ENCODE measurements at regions not wholly inside any gene's neighbourhood (a gene's known extent, or its start where the extent isn't known, plus 50 kb on each side); places are given as distances from the start of the nearest gene placed in this dataset.

DNA sequence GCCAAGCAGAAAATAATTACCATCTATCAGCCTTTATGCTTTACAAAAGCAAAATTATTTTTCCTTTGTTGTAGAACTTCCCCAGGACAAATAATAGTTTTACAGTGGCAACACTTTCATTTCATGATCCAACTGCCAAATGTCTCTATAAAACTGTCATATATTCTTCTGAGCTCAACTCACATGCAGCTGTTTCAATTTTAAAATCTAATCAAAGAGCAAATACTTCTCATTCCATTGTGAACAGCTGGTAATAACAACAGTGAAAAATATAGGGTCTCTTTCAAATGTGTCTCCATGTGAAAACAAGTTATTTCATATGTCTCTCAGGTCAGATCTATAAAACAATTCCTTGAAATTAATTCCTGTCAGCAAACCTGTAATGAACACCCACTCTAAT is 270.6 kb upstream of the SLC7A11 start:
- Mint-ChIP-seq H3K9me3 (no peaks in the 10 kb centered on the region), H3K4me3 (no peak overlapping the region), H3K27ac (no peak overlapping the region), H3K36me3 (no peaks in the 10 kb centered on the region), H3K4me1 (no peaks in the 10 kb centered on the region), H3K27me3 (no peaks in the 10 kb centered on the region)
- ATAC-seq, result no peak

DNA sequence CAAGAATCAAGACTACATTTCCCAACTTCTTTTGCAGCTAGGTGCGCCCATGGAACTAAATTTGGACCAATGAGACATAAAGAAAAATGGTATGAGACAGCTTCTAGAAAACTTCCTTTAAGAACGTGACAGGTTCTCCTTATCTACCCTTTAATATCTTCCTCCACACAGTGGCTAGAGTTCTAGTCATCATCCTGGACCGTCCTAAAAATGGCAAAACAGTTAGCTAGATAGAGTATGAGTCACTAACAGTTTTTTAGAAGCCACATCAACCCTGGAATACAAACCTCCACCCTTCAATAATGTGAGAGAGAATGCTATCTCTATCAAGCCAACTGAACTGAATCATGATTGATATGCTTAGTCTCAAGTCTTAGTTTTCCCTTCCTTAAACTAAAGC is 267.9 kb upstream of the SLC7A11 start:
- Mint-ChIP-seq H3K9me3 (peaks cover 3% of the 10 kb centered on the region), H3K27ac (no peak overlapping the region), H3K4me3 (no peak overlapping the region), H3K36me3 (no peaks in the 10 kb centered on the region), H3K27me3 (no peaks in the 10 kb centered on the region), H3K4me1 (no peaks in the 10 kb centered on the region)
- no peak for ATAC-seq

- H3K4me3 Mint-ChIP-seq, result no peak overlapping the region
- no peaks in the 10 kb centered on the region for H3K27me3 Mint-ChIP-seq
- H3K27ac Mint-ChIP-seq, result no peak overlapping the region
- no peak for ATAC-seq
- no peaks in the 10 kb centered on the region for H3K36me3 Mint-ChIP-seq
- H3K4me1 Mint-ChIP-seq, result no peaks in the 10 kb centered on the region
- peaks cover 3% of the 10 kb centered on the region for H3K9me3 Mint-ChIP-seq
These were observed 267.2 kb upstream of the SLC7A11 start for GRCh38 chr4:138509346-138509745.

DNA sequence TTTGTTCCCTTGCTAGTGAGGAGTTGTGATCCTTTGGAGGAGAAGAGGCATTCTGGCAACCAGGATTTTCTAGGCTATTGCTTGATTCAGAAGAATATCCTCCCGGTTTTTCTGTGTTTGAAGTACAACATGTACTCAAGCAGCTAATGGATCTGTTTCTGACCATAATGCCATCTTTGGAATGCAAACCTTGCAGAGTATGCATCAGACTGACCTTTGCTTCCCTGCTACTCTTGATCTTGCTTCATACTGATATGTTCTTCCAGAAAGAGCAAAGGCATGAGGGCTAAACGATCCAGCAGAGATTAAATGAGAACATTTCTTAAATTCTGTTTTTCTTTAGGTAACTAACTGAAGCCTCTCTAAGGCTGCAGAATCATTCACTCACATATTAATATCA is 265.4 kb upstream of the SLC7A11 start:
- H3K36me3 Mint-ChIP-seq, result no peaks in the 10 kb centered on the region
- ATAC-seq, result no peak
- H3K9me3 Mint-ChIP-seq, result peaks cover 3% of the 10 kb centered on the region
- no peak overlapping the region for H3K27ac Mint-ChIP-seq
- H3K27me3 Mint-ChIP-seq, result no peaks in the 10 kb centered on the region
- no peak overlapping the region for H3K4me3 Mint-ChIP-seq
- H3K4me1 Mint-ChIP-seq, result no peaks in the 10 kb centered on the region

DNA sequence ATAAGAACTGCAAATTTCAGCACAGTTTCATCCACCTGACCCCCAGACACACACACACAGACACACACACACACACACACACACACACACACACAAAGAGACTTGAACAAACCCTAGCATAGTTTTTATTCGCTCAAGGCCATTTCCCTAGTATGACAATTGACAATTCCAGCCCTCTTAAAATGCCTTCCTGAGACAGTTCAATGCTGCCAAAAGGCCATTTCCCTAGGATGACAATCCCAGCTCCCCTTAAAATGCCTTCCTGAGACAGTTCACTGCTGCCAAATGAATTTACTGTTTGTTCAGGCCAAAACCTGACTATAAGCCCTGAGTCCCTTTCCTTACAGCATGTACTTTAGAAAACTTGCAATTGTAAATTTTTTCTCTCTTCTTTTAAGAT is 259.5 kb upstream of the SLC7A11 start:
- H3K9me3 Mint-ChIP-seq, result peaks cover 6% of the 10 kb centered on the region
- no peak for ATAC-seq
- no peak overlapping the region for H3K4me3 Mint-ChIP-seq
- H3K4me1 Mint-ChIP-seq, result no peaks in the 10 kb centered on the region
- H3K27ac Mint-ChIP-seq, result no peak overlapping the region
- H3K36me3 Mint-ChIP-seq, result no peaks in the 10 kb centered on the region
- no peaks in the 10 kb centered on the region for H3K27me3 Mint-ChIP-seq

- ATAC-seq, result no peak
- Mint-ChIP-seq H3K27me3 (no peaks in the 10 kb centered on the region), H3K36me3 (no peaks in the 10 kb centered on the region), H3K27ac (no peak overlapping the region), H3K9me3 (peaks cover 6% of the 10 kb centered on the region), H3K4me1 (no peaks in the 10 kb centered on the region), H3K4me3 (no peak overlapping the region)
These were observed 258.7 kb upstream of the SLC7A11 start for GRCh38 chr4:138500869-138501268.

DNA sequence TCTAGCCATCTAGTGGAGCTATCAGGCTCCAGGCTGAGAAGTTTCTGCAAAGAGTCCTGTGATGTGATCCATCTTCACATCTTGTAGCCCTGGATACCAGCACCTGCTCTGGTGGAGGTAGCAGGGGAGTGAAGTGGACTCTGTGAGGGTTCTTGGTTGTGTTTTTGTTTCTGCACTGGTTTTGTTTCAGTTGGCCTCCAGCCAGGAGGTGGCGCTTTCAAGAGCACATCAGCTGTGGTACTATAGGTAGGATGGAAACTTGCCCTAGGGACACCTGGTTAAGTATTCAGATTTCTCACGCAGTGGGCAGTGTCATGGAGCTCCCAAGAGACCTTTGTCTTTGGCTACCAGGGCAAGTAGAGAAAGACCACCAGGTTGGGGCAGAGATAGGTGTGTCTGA is 257.5 kb upstream of the SLC7A11 start:
- Mint-ChIP-seq H3K4me3 (no peak overlapping the region), H3K9me3 (peaks cover 6% of the 10 kb centered on the region), H3K36me3 (no peaks in the 10 kb centered on the region), H3K27ac (no peak overlapping the region), H3K27me3 (no peaks in the 10 kb centered on the region), H3K4me1 (no peaks in the 10 kb centered on the region)
- no peak for ATAC-seq

- Mint-ChIP-seq H3K27me3 (no peaks in the 10 kb centered on the region), H3K36me3 (no peaks in the 10 kb centered on the region), H3K27ac (no peak overlapping the region), H3K4me1 (no peaks in the 10 kb centered on the region), H3K4me3 (no peak overlapping the region), H3K9me3 (peaks cover 6% of the 10 kb centered on the region)
- no peak for ATAC-seq
These were observed 252.8 kb upstream of the SLC7A11 start for GRCh38 chr4:138494931-138495330.

GRCh38 chr4:138494116-138494515 is 252.0 kb upstream of the SLC7A11 start:
- ATAC-seq, result no peak
- no peaks in the 10 kb centered on the region for H3K27me3 Mint-ChIP-seq
- H3K4me3 Mint-ChIP-seq, result no peak overlapping the region
- no peaks in the 10 kb centered on the region for H3K36me3 Mint-ChIP-seq
- no peaks in the 10 kb centered on the region for H3K4me1 Mint-ChIP-seq
- H3K27ac Mint-ChIP-seq, result no peak overlapping the region
- peaks cover 5% of the 10 kb centered on the region for H3K9me3 Mint-ChIP-seq

DNA sequence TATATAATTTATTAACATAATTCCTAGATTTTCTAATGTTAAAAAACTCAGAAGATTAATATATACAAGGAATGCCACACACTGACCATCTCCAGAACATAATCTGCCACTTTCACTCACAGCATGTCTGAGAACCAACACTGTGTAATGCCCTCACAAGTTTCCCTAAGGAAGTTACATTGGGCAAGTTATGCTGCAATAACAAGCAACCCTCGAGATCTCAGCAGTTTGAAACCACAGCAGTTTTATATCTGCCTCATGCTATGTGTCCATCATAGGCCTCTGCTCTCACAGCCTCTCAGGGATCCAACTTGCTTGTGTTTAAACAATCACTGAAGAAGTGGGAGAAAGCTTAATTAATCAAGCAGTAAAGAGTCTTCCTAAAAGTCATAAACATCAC is 250.0 kb upstream of the SLC7A11 start:
- no peak overlapping the region for H3K27ac Mint-ChIP-seq
- no peaks in the 10 kb centered on the region for H3K9me3 Mint-ChIP-seq
- H3K27me3 Mint-ChIP-seq, result no peaks in the 10 kb centered on the region
- H3K36me3 Mint-ChIP-seq, result no peaks in the 10 kb centered on the region
- ATAC-seq, result no peak
- no peak overlapping the region for H3K4me3 Mint-ChIP-seq
- no peaks in the 10 kb centered on the region for H3K4me1 Mint-ChIP-seq

DNA sequence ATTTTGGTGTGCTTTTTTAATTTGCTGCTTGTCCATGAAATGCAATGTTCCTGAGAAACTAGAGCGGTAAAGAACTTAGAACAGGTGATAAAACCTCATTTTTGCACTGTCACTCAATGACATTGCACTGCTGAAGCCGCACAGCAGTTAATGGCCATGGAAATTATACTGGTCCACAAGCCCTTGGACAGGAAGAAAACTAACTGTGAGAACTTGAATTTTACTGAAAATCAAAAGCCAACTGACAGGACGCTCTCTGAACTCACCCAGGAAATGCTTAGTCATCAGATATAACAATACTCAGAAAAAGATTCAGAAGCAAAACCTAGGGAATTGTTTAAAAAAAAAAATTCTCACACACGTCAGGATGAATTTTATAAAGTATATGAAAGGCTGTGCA is 246.4 kb upstream of the SLC7A11 start:
- Mint-ChIP-seq H3K4me1 (no peaks in the 10 kb centered on the region), H3K27ac (no peak overlapping the region), H3K4me3 (no peak overlapping the region), H3K36me3 (no peaks in the 10 kb centered on the region), H3K9me3 (no peaks in the 10 kb centered on the region), H3K27me3 (no peaks in the 10 kb centered on the region)
- ATAC-seq, result no peak

DNA sequence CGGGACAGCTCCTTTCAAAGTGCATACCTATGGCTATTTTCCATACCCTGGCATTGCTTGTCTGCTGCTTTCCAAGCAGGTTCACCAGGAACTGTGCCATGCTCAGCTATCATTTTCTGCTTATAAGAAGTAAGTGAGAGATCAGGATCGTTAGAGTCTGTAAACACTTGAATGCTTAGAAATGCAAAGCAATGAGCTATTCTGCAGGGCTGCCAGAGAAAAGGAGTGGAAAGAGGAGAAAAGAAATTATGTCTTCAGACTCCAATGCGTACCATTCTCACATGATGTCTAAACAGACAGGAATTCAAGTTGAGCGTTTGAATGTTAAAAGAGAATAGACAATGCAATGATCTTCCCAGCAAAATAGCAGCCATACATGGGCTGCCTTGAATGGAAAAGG is 245.5 kb upstream of the SLC7A11 start:
- ATAC-seq, result no peak
- H3K4me1 Mint-ChIP-seq, result no peaks in the 10 kb centered on the region
- no peaks in the 10 kb centered on the region for H3K27me3 Mint-ChIP-seq
- no peak overlapping the region for H3K27ac Mint-ChIP-seq
- no peak overlapping the region for H3K4me3 Mint-ChIP-seq
- no peaks in the 10 kb centered on the region for H3K9me3 Mint-ChIP-seq
- H3K36me3 Mint-ChIP-seq, result no peaks in the 10 kb centered on the region

GRCh38 chr4:138487230-138487629 is 245.1 kb upstream of the SLC7A11 start:
- Mint-ChIP-seq H3K27me3 (no peaks in the 10 kb centered on the region), H3K36me3 (no peaks in the 10 kb centered on the region), H3K4me1 (no peaks in the 10 kb centered on the region), H3K27ac (no peak overlapping the region), H3K4me3 (no peak overlapping the region), H3K9me3 (no peaks in the 10 kb centered on the region)
- ATAC-seq, result no peak

- Mint-ChIP-seq H3K36me3 (no peaks in the 10 kb centered on the region), H3K27me3 (no peaks in the 10 kb centered on the region), H3K4me3 (no peak overlapping the region), H3K4me1 (no peaks in the 10 kb centered on the region), H3K27ac (no peak overlapping the region), H3K9me3 (no peaks in the 10 kb centered on the region)
- no peak for ATAC-seq
These were observed 243.3 kb upstream of the SLC7A11 start for GRCh38 chr4:138485498-138485897.

DNA sequence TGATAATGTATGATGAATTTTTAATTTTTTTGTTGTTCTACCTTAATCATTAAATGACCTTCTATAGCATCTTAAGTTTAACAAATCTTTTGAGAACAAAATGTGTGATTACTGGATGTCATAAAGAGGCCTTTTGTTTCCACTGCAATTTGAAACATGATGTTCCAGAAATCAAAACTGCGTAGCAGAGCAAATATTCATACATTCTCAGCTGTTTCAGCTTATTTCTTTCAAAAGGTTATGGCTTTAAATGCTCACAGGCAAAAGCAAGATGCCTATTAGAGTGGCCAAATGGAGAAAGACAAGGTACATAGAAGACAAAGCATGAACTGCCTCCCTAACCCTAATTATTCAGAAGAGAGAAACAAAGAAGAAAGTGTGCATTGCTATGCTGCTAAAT is 233.0 kb upstream of the SLC7A11 start:
- no peaks in the 10 kb centered on the region for H3K4me1 Mint-ChIP-seq
- H3K27ac Mint-ChIP-seq, result no peak overlapping the region

GRCh38 chr4:138473339-138473738 is 231.2 kb upstream of the SLC7A11 start:
- Mint-ChIP-seq H3K4me3 (no peak overlapping the region), H3K36me3 (no peaks in the 10 kb centered on the region), H3K27ac (no peak overlapping the region), H3K27me3 (no peaks in the 10 kb centered on the region), H3K9me3 (no peaks in the 10 kb centered on the region), H3K4me1 (no peaks in the 10 kb centered on the region)
- no peak for ATAC-seq

More for the DNA sequence above, 233.0 kb upstream of the SLC7A11 start:
- H3K36me3 Mint-ChIP-seq, result no peaks in the 10 kb centered on the region
- H3K4me3 Mint-ChIP-seq, result no peak overlapping the region
- peaks cover 3% of the 10 kb centered on the region for H3K9me3 Mint-ChIP-seq
- ATAC-seq, result no peak
- no peaks in the 10 kb centered on the region for H3K27me3 Mint-ChIP-seq
